Dermis blood vessel endothelial cell (primary cell): ENCODE measurements at regions not wholly inside any gene's neighbourhood (a gene's known extent, or its start where the extent isn't known, plus 50 kb on each side); places are given as distances from the start of the nearest gene placed in this dataset.
"Not testable (repeated sequence)": the region's sequence is repeated elsewhere in the genome, so short reads cannot be mapped to it uniquely, and the experiment has no call there.

Source experiments
- DNase-seq: peaks from one replicate; pipeline ENCODE4 v3.0.0; 2010

- no peak for DNase-seq
Measured at GRCh38 chr13:69649063-69649392, 458.6 kb upstream of the ATXN8OS start.

GRCh38 chr13:69648340-69649062, 459.1 kb upstream of the ATXN8OS start:
- DNase-seq: no peak

GRCh38 chr13:69644447-69644846, 463.2 kb upstream of the ATXN8OS start:
- DNase-seq: no peak

- DNase-seq: no peak
Measured at GRCh38 chr13:69641773-69642172, 465.9 kb upstream of the ATXN8OS start.

GRCh38 chr13:69633044-69633443, 474.6 kb upstream of the ATXN8OS start:
- DNase-seq: no peak

GRCh38 chr13:69623973-69624372, 483.7 kb upstream of the ATXN8OS start:
- DNase-seq: no peak

- DNase-seq: no peak
Measured at GRCh38 chr13:69619651-69620050, 488.0 kb upstream of the ATXN8OS start.

- no peak for DNase-seq
Measured at GRCh38 chr13:69618838-69619237, 488.8 kb upstream of the ATXN8OS start.

- DNase-seq: no peak
Measured at GRCh38 chr13:69618393-69618792, 489.2 kb upstream of the ATXN8OS start.

- no peak for DNase-seq
Measured at GRCh38 chr13:69617587-69617986, 490.0 kb upstream of the ATXN8OS start.

- no peak for DNase-seq
Measured at GRCh38 chr13:69616396-69616795, 491.2 kb upstream of the ATXN8OS start.

- DNase-seq: not testable (repeated sequence)
Measured at GRCh38 chr13:69615055-69615454, 492.6 kb upstream of the ATXN8OS start.

- DNase-seq: no peak
Measured at GRCh38 chr13:69604698-69605097, 502.9 kb upstream of the ATXN8OS start.

GRCh38 chr13:69603144-69603853, 504.3 kb upstream of the ATXN8OS start:
- DNase-seq: no peak

GRCh38 chr13:69601661-69602060, 506.0 kb upstream of the ATXN8OS start:
- no peak for DNase-seq

GRCh38 chr13:69600811-69601210, 506.8 kb upstream of the ATXN8OS start:
- no peak for DNase-seq

- no peak for DNase-seq
Measured at GRCh38 chr13:69597088-69597487, 510.5 kb upstream of the ATXN8OS start.

- DNase-seq: no peak
Measured at GRCh38 chr13:69595181-69595580, 512.4 kb upstream of the ATXN8OS start.

GRCh38 chr13:69591437-69591836, 516.2 kb upstream of the ATXN8OS start:
- DNase-seq: no peak

- DNase-seq: no peak
Measured at GRCh38 chr13:69589531-69590235, 517.9 kb upstream of the ATXN8OS start.

GRCh38 chr13:69585656-69586055, 522.0 kb upstream of the ATXN8OS start:
- no peak for DNase-seq

- no peak for DNase-seq
Measured at GRCh38 chr13:69580255-69580654, 527.4 kb upstream of the ATXN8OS start.

GRCh38 chr13:69579351-69579750, 528.3 kb upstream of the ATXN8OS start:
- no peak for DNase-seq
